ENCODE measurements at regions not wholly inside any gene's neighbourhood (a gene's known extent, or its start where the extent isn't known, plus 50 kb on each side); places are given as distances from the start of the nearest gene placed in this dataset.

GRCh38 chr14:40282196-40282595 lies 850.0 kb upstream of the FBXO33 start:
- no peaks in the 10 kb centered on the region for H3K4me1 ChIP-seq (ENCODE audit: control insufficient read depth, insufficient read depth, low read length)
- 80% methylated on average over 1 of the region's 1 CpG for WGBS (ENCODE audit: insufficient coverage)
- DNase-seq (no peak), ATAC-seq (no peak)
- peaks cover 18 to 25% of the 10 kb centered on the region in 2 donors for H3K9me3 Mint-ChIP-seq
- H3K27ac ChIP-seq (ENCODE audit: low read length), result no peak overlapping the region
- intact Hi-C loops (cut with micrococcal nuclease), result no loop called here
- H3K4me3 ChIP-seq (ENCODE audit: low read length), result no peak overlapping the region
- no peaks in the 10 kb centered on the region for H3K27me3 ChIP-seq (ENCODE audit: control insufficient read depth, insufficient read depth, low read length)
- H3K36me3 Mint-ChIP-seq, result peaks cover 27% of the 10 kb centered on the region
- no peaks in the 10 kb centered on the region for H3K4me1 Mint-ChIP-seq
- H3K27ac Mint-ChIP-seq, result no peak overlapping the region
- TF ChIP-seq CTCF (IDR thresholded peaks at IDR 0.05), result no peak
- H3K27me3 Mint-ChIP-seq (ENCODE audit: low read depth in 2 of 2), result no peaks in the 10 kb centered on the region
- no peak overlapping the region for H3K4me3 Mint-ChIP-seq
- H3K36me3 ChIP-seq (ENCODE audit: control insufficient read depth, insufficient read depth, low read length), result no peaks in the 10 kb centered on the region
- peaks cover 3% of the 10 kb centered on the region for H3K9me3 ChIP-seq (ENCODE audit: control insufficient read depth, insufficient read depth, low read length)

- no peaks in the 10 kb centered on the region for H3K27me3 Mint-ChIP-seq (ENCODE audit: low read depth in 2 of 2)
- intact Hi-C loops (cut with micrococcal nuclease), result no loop called here
- Histone ChIP-seq H3K36me3 (ENCODE audit: control insufficient read depth, insufficient read depth, low read length) (no peaks in the 10 kb centered on the region), H3K4me1 (ENCODE audit: control insufficient read depth, insufficient read depth, low read length) (no peaks in the 10 kb centered on the region), H3K27me3 (ENCODE audit: control insufficient read depth, insufficient read depth, low read length) (no peaks in the 10 kb centered on the region), H3K27ac (ENCODE audit: low read length) (no peak overlapping the region), H3K4me3 (ENCODE audit: low read length) (no peak overlapping the region), H3K9me3 (ENCODE audit: control insufficient read depth, insufficient read depth, low read length) (peaks cover 3% of the 10 kb centered on the region)
- TF ChIP-seq CTCF (IDR thresholded peaks at IDR 0.05), result no peak
- H3K9me3 Mint-ChIP-seq, result peaks cover 24 to 32% of the 10 kb centered on the region in 2 donors
- no peak for DNase-seq
- no peak for ATAC-seq
- peaks cover 27% of the 10 kb centered on the region for H3K36me3 Mint-ChIP-seq
- no peak overlapping the region for H3K27ac Mint-ChIP-seq
- WGBS (ENCODE audit: insufficient coverage), result 46% methylated on average over 2 of the region's 4 CpGs
- no peaks in the 10 kb centered on the region for H3K4me1 Mint-ChIP-seq
- no peak overlapping the region for H3K4me3 Mint-ChIP-seq
Measured at GRCh38 chr14:40280652-40281051, 848.4 kb upstream of the FBXO33 start.

- Histone ChIP-seq H3K36me3 (ENCODE audit: control insufficient read depth, insufficient read depth, low read length) (no peaks in the 10 kb centered on the region), H3K27me3 (ENCODE audit: control insufficient read depth, insufficient read depth, low read length) (no peaks in the 10 kb centered on the region), H3K4me1 (ENCODE audit: control insufficient read depth, insufficient read depth, low read length) (no peaks in the 10 kb centered on the region), H3K4me3 (ENCODE audit: low read length) (no peak overlapping the region), H3K9me3 (ENCODE audit: control insufficient read depth, insufficient read depth, low read length) (no peaks in the 10 kb centered on the region), H3K27ac (ENCODE audit: low read length) (no peak overlapping the region)
- intact Hi-C loops (cut with micrococcal nuclease), result no loop called here
- ATAC-seq (no peak), DNase-seq (no peak)
- peaks cover 9 to 16% of the 10 kb centered on the region in 2 donors for H3K9me3 Mint-ChIP-seq
- TF ChIP-seq CTCF (IDR thresholded peaks at IDR 0.05), result no peak
- H3K27ac Mint-ChIP-seq, result no peak overlapping the region
- H3K27me3 Mint-ChIP-seq (ENCODE audit: low read depth in 2 of 2), result no peaks in the 10 kb centered on the region
- no peaks in the 10 kb centered on the region for H3K4me1 Mint-ChIP-seq
- H3K36me3 Mint-ChIP-seq, result no peaks in the 10 kb centered on the region
- H3K4me3 Mint-ChIP-seq, result no peak overlapping the region
- 89% methylated on average over 1 of the region's 4 CpGs for WGBS (ENCODE audit: insufficient coverage)
Measured at GRCh38 chr14:40273417-40273816, 841.2 kb upstream of the FBXO33 start.

- Histone ChIP-seq H3K4me3 (ENCODE audit: low read length) (no peak overlapping the region), H3K36me3 (ENCODE audit: control insufficient read depth, insufficient read depth, low read length) (no peaks in the 10 kb centered on the region), H3K27ac (ENCODE audit: low read length) (no peak overlapping the region), H3K27me3 (ENCODE audit: control insufficient read depth, insufficient read depth, low read length) (no peaks in the 10 kb centered on the region), H3K9me3 (ENCODE audit: control insufficient read depth, insufficient read depth, low read length) (no peaks in the 10 kb centered on the region), H3K4me1 (ENCODE audit: control insufficient read depth, insufficient read depth, low read length) (no peaks in the 10 kb centered on the region)
- H3K4me1 Mint-ChIP-seq, result no peaks in the 10 kb centered on the region
- H3K36me3 Mint-ChIP-seq, result no peaks in the 10 kb centered on the region
- peaks cover 3 to 8% of the 10 kb centered on the region in 2 donors for H3K9me3 Mint-ChIP-seq
- DNase-seq (no peak), ATAC-seq (no peak)
- no peak for TF ChIP-seq CTCF (IDR thresholded peaks at IDR 0.05)
- WGBS (ENCODE audit: insufficient coverage), result no CpG with 5 or more reads among the region's 1 CpG
- intact Hi-C loops (cut with micrococcal nuclease), result no loop called here
- no peak overlapping the region for H3K27ac Mint-ChIP-seq
- no peaks in the 10 kb centered on the region for H3K27me3 Mint-ChIP-seq (ENCODE audit: low read depth in 2 of 2)
- no peak overlapping the region for H3K4me3 Mint-ChIP-seq
Measured at GRCh38 chr14:40271480-40271879, 839.2 kb upstream of the FBXO33 start.
